Spleen (tissue), 11 donors: ENCODE measurements at regions not wholly inside any gene's neighbourhood (a gene's known extent, or its start where the extent isn't known, plus 50 kb on each side); places are given as distances from the start of the nearest gene placed in this dataset.
"Not testable (repeated sequence)": the region's sequence is repeated elsewhere in the genome, so short reads cannot be mapped to it uniquely, and the experiment has no call there.

ENCODE experiments used
- DNase-seq: peaks from one replicate; pipeline ENCODE4 v3.0.0-alpha.2; 2020
- H3K27ac ChIP-seq, 8 donors: fragments of 200-600 bp; sonication (generic) in 7 of 8; 1 replicate in 4 of 8; 2 replicates in 4 of 8; pipeline versions ENCODE4 v1.5.0 to v1.8.0; 2016 to 2021; ENCODE audit warnings: inconsistent platforms in 4 of 8, mild to moderate bottlenecking in 4 of 8, moderate library complexity in 1 of 8
- H3K27me3 ChIP-seq, 7 donors: fragments of 200-600 bp; sonication (generic) in 6 of 7; replicated peaks in 1 of 7; 1 replicate in 4 of 7; 2 replicates in 3 of 7; pipeline versions ENCODE4 v1.5.0 to v1.8.0; 2016 to 2021; ENCODE audit warnings: inconsistent platforms in 3 of 7, mild to moderate bottlenecking in 1 of 7
- H3K36me3 ChIP-seq, 6 donors: fragments of 200-600 bp; sonication (generic) in 5 of 6; 1 replicate in 4 of 6; 2 replicates in 2 of 6; pipeline versions ENCODE4 v1.5.0 to v1.8.0; 2016 to 2021; ENCODE audit warnings: inconsistent platforms in 2 of 6
- H3K4me1 ChIP-seq, 6 donors: fragments of 200-600 bp; sonication (generic) in 5 of 6; 1 replicate in 3 of 6; 2 replicates in 3 of 6; pipeline versions ENCODE4 v1.5.0 to v1.8.0; 2016 to 2021; ENCODE audit warnings: inconsistent platforms in 3 of 6
- H3K4me3 ChIP-seq, 8 donors: fragments of 200-600 bp; sonication (generic) in 7 of 8; 1 replicate in 4 of 8; 2 replicates in 4 of 8; pipeline versions ENCODE4 v1.5.0 to v1.8.0; 2016 to 2021; ENCODE audit warnings: inconsistent platforms in 4 of 8, mild to moderate bottlenecking in 4 of 8, moderate library complexity in 2 of 8
- H3K9me3 ChIP-seq, 8 donors: fragments of 200-600 bp; sonication (generic) in 7 of 8; 1 replicate in 4 of 8; 2 replicates in 4 of 8; pipeline versions ENCODE4 v1.5.0 to v1.8.0; 2016 to 2021; ENCODE audit warnings: inconsistent platforms in 4 of 8
- CTCF ChIP-seq, 11 experiments: fragments of 200-600 bp in 7 of 11; fragments of 450-650 bp in 4 of 11; sonication (generic) in 4 of 11; IDR thresholded peaks in 8 of 11; conservative IDR thresholded peaks in 3 of 11; 1 replicate in 7 of 11; 2 replicates in 4 of 11; pipeline versions ENCODE4 v1.4.0 to v1.8.0; 2016 to 2021; ENCODE audit warnings: antibody characterized with exemption in 11 of 11, inconsistent platforms in 4 of 11, mild to moderate bottlenecking in 1 of 11
- POLR2A ChIP-seq, 3 donors: fragments of 450-650 bp; IDR thresholded peaks; one replicate each; pipeline ENCODE4 v1.5.1; 2017; ENCODE audit warnings: antibody characterized with exemption in 3 of 3, mild to moderate bottlenecking in 1 of 3
- POLR2AphosphoS5 ChIP-seq, 3 donors: sonication (generic); formaldehyde crosslinking; IDR thresholded peaks; one replicate each; pipeline ENCODE4 v1.5.1; 2017; ENCODE audit warnings: antibody characterized with exemption in 3 of 3
- WGBS, 5 donors: extraction: QIAGEN DNeasy Blood & Tissue Kit in 3 of 5; methylation state at CpG; one replicate each; pipeline versions ENCODE4 v1.1.5 to v1.1.7; 2013 to 2018; 5-methylcytosine and 5-hydroxymethylcytosine counted together
- intact Hi-C: fragments of 100-400 bp; cut with DNase I; formaldehyde crosslinking; loops from one replicate; pipeline ENCODE4 v1.15.0; 2023; ENCODE audit warnings: low total_unique reads
- donor health status: healthy with polysubstance abuse.
- donor health status: DM: no; HTN: no; CAD: no; lungs with moderate emphysema.
- donor health status: DM: no; HTN: no; CAD: no.
- donor health status: Bipolar disorder and iron deficiency.
- donor health status: healthy.
- donor health status: DM: no; HTN: no; CAD: no.
- donor health status: DM: yes; HTN: yes; CAD: no.

DNA sequence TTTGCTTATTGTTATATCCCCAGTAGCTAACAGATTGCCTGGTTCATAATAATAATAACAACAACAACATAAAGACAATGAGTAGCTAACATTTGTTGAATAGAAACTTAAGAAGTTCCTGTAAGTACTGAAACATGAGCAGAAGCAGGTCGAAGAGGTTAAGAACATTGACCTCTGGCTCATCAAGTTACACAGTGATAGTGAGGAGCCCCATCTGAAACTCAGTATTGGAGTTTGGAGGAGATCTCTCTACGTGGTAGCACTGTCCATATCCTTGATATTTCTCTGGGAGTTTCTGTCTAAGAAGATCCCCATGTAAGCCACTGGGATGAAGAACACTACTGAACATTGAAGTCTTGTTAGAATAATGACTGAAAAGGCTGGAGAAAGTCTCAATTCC, 600.4 kb downstream of the RFPL4B start:
- Histone ChIP-seq H3K27me3 (no peaks in the 10 kb centered on the region), H3K4me1 (no peaks in the 10 kb centered on the region), H3K27ac (no peak overlapping the region), H3K4me3 (no peak overlapping the region), H3K36me3 (no peaks in the 10 kb centered on the region), H3K9me3 (no peaks in the 10 kb centered on the region)
- WGBS, 5 donors = 54 to 73% (median 65%) methylated on average over 2 of the region's 2 CpGs
- intact Hi-C loops = no loop called here
- no peak for TF ChIP-seq CTCF (IDR thresholded peaks at IDR 0.05 in 8 of 11, conservative IDR thresholded peaks at IDR 0.05 in 3 of 11)
- no peak for TF ChIP-seq POLR2AphosphoS5 (IDR thresholded peaks at IDR 0.05)
- TF ChIP-seq POLR2A (IDR thresholded peaks at IDR 0.05) = no peak
- DNase-seq = no peak

DNA sequence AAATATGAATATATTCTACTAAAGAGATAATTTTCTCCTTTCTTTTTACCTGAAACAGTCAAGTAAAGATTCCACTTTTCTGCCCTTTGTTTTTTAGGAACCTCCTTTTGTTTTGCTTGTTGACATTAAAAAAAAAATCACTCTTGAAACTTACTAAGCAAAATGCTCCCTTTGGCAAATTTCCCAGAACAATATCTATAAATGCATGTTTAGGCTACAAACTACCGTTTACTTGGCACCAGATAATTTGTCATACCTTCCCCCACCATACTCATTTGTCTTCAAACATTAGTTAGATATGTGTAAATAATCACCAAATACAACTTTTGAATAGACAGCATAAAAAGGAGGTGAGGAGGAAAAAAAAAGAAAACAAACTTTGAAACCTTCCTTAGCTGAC, 604.7 kb downstream of the RFPL4B start:
- 46 to 77% (median 55%) methylated on average over 1 of the region's 1 CpG for WGBS, 5 donors
- Histone ChIP-seq H3K36me3 (no peaks in the 10 kb centered on the region), H3K27ac (no peak overlapping the region), H3K27me3 (no peaks in the 10 kb centered on the region), H3K4me3 (no peak overlapping the region), H3K4me1 (no peaks in the 10 kb centered on the region), H3K9me3 (peaks cover 0 to 10% (median 0%) of the 10 kb centered on the region in 8 donors)
- TF ChIP-seq POLR2A (IDR thresholded peaks at IDR 0.05) (no peak), CTCF (IDR thresholded peaks at IDR 0.05 in 8 of 11, conservative IDR thresholded peaks at IDR 0.05 in 3 of 11) (no peak), POLR2AphosphoS5 (IDR thresholded peaks at IDR 0.05) (no peak)
- intact Hi-C loops = no loop called here
- DNase-seq = no peak

DNA sequence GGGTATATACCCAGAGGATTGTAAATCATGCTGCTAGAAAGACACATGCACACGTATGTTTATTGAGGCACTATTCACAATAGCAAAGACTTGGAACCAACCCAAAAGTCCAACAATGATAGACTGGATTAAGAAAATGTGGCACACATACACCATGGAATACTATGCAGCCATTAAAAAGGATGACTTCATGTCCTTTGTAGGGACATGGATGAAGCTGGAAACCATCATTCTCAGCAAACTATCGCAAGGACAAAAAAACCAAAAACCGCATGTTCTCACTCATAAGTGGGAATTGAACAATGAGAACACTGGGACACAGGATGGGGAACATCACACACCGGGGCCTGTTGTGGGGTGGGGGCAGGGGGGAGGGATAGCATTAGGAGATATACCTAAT, 608.6 kb downstream of the RFPL4B start:
- H3K36me3 ChIP-seq, intact Hi-C loops, DNase-seq, H3K4me3 ChIP-seq, H3K27ac ChIP-seq, H3K4me1 ChIP-seq, H3K27me3 ChIP-seq: not testable (repeated sequence)
- H3K9me3 ChIP-seq = peaks cover 0 to 15% (median 2%) of the 10 kb centered on the region in 8 donors
- WGBS, 5 donors = 63 to 99% (median 90%) methylated on average over 3 to 4 of the region's 4 CpGs

GRCh38 chr6:112956696-112957535, 609.8 kb downstream of the RFPL4B start:
- no peak overlapping the region for H3K27ac ChIP-seq
- H3K36me3 ChIP-seq = no peaks in the 10 kb centered on the region
- 51 to 85% (median 79%) methylated on average over 5 of the region's 5 CpGs for WGBS, 5 donors
- H3K27me3 ChIP-seq = no peaks in the 10 kb centered on the region
- TF ChIP-seq POLR2AphosphoS5 (IDR thresholded peaks at IDR 0.05) (no peak), POLR2A (IDR thresholded peaks at IDR 0.05) (no peak), CTCF (IDR thresholded peaks at IDR 0.05 in 8 of 11, conservative IDR thresholded peaks at IDR 0.05 in 3 of 11) (no peak)
- intact Hi-C loops = no loop called here
- no peak for DNase-seq
- H3K4me3 ChIP-seq = no peak overlapping the region
- no peaks in the 10 kb centered on the region for H3K4me1 ChIP-seq
- peaks cover 0 to 15% (median 2%) of the 10 kb centered on the region in 8 donors for H3K9me3 ChIP-seq
